Caki2 (cell line): ENCODE measurements at regions not wholly inside any gene's neighbourhood (a gene's known extent, or its start where the extent isn't known, plus 50 kb on each side); places are given as distances from the start of the nearest gene placed in this dataset.

ENCODE experiments used
- DNase-seq: peaks from one replicate; pipeline ENCODE4 v3.0.0-alpha.2; 2015; ENCODE audit warnings: low read depth
- in situ Hi-C: cut with HindIII; loops from 2 replicates; pipeline ENCODE4 v1.10.0; 2016; ENCODE audit warnings: low sequenced_read_pairs, low pct_unique_long_range_greater_than_20kb, mixed read lengths

- DNase-seq: no peak
- in situ Hi-C loops: no loop called here
Observed at GRCh38 chr4:122522944-122523343, 66.4 kb upstream of the IL2 start.

GRCh38 chr4:122517345-122517744 lies 60.8 kb upstream of the IL2 start:
- in situ Hi-C loops: no loop called here
- no peak for DNase-seq

- no peak for DNase-seq
- in situ Hi-C loops: no loop called here
Observed at GRCh38 chr4:122516376-122516775, 59.9 kb upstream of the IL2 start.

GRCh38 chr4:122514671-122515070 lies 58.1 kb upstream of the IL2 start:
- no peak for DNase-seq
- in situ Hi-C loops: no loop called here

- in situ Hi-C loops: no loop called here
- no peak for DNase-seq
Observed at GRCh38 chr4:122512430-122512829, 55.9 kb upstream of the IL2 start.

GRCh38 chr4:122508083-122508482 lies 51.6 kb upstream of the IL2 start:
- in situ Hi-C loops: no loop called here
- no peak for DNase-seq
